Mucosa of gallbladder (tissue), 1 donor: ENCODE measurements at regions not wholly inside any gene's neighbourhood (a gene's known extent, or its start where the extent isn't known, plus 50 kb on each side); places are given as distances from the start of the nearest gene placed in this dataset.

Experiments
- DNase-seq: peaks from one replicate; pipeline ENCODE4 v3.0.0-alpha.2; 2020; ENCODE audit warnings: low spot score
- donor health status: DM: no; HTN: no; CAD: no.

- no peak for DNase-seq
Measured at GRCh38 chr12:39240587-39240986, 202.3 kb downstream of the KIF21A start.

DNA sequence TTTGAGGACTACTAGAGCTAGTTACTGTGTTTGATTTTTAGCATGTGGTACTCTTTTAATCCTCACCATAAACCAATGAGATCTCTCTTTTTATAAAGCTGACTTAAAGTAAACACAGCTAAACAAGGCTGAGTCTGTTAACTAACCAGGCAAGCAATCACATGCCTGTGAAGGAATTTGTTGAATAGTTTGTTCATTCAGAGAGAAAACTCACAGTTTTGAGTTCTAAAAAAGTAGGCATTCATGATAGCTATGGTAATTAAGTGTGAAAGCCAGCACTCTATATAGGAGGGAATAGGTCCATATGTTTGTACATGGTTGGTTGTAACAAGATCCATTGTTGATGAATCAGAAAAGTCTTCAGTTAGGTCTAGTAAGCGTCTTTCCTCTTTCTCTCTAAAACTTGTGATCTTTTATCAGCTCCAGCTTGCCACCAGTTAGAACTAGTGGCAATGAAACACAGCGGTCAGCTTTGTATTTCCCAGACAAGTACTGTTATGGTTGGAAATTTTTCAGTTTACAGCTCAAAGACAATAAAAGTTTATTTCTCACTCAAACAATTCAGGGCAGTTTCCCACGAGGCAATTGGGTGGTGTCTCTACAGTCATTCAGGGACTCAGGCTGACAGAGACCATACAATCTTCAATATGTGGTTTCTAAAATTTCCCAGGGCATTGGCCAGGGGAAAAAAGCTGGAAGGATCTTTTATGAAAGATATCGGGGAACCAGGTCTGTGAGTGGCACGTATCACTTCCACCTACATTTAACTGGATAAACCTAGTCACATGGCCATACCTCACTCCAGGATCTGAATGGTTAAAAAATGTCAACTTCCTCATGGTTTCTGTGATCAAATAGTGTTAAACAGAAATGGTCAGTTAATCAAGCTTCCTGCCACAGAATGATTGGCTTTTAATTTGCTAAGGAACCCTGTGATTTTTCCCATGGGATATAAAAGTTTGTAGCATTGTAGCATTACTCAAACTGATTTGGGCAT lies 203.1 kb downstream of the KIF21A start:
- DNase-seq = no peak

DNA sequence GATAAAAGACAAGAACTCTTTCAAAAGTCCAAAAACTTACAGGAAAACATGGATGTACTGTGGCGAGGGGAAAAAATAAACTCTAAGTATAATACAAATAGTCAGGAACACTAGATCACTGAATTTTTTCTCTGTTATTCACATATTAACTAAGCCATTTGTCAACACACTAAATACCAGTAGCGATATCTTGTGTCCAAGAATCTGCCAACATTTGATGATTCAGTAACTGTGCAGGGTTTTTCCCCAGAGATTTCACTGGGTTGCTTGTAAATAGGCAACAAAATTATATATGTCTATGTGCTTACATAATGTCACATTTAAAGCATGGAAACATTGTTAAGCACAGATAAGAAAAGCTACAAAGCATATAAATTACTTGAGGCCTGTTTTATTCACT lies 205.9 kb downstream of the KIF21A start:
- no peak for DNase-seq

- DNase-seq = no peak
Measured at GRCh38 chr12:39235990-39236767, 206.7 kb downstream of the KIF21A start.

GRCh38 chr12:39230086-39230485 lies 212.8 kb downstream of the KIF21A start:
- DNase-seq = no peak

DNA sequence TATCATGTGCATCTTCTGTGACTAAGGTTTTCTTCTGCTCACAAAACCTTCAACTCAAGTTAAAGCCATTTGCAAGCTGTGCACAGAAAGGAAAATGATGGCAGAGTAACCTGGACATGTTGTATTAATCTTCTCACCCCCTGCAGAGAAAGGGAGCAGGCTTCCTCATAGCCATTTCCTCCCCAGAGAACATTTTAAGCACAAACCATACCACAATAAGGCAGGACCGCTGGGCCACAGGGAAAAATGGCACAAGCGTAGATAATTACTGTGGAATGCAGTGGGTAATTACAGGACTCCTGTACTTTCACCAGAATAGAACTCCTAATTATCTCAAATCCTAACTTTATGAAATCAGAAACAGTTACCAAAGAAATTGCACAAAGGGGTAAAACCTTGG lies 215.7 kb downstream of the KIF21A start:
- DNase-seq = no peak

DNA sequence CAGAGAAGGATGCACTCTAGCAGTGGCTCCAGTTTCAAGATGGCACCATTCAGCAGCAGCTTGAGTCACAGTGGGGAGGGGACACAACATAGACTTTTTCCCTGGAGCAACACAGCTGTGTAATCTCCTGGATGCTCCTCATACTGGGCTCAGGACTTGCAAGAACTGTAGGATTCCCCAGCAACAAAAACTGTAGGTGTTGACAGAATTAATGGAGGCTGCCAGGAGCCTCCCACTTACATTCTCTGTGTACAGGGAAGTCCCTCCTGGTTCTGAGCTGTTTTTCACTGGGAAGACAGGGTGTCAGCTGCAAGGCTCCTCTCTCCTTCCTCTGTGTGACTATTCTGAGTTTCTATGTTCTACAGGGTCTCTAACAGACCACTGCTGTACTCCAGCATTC lies 217.9 kb downstream of the KIF21A start:
- DNase-seq = no peak

DNA sequence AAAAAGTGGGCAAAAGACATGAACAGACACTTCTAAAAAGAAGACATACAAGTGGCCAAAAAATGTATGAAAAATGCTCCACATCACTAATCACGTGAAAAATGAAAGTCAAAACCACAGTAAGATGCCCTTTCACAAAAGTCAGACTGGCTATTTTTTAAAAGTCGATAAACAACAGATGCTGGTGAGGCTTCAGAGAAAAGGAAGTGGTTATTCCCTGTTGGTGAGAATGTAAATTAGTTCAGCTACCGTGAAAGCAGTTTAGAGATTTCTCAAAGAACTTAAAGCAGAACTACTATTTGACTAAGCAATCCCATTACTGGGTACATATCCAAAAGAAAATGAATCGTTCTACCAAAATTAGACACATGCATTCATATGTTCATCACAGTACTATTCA lies 237.0 kb downstream of the KIF21A start:
- DNase-seq = no peak

GRCh38 chr12:39199351-39199750 lies 243.6 kb downstream of the KIF21A start:
- no peak for DNase-seq

DNA sequence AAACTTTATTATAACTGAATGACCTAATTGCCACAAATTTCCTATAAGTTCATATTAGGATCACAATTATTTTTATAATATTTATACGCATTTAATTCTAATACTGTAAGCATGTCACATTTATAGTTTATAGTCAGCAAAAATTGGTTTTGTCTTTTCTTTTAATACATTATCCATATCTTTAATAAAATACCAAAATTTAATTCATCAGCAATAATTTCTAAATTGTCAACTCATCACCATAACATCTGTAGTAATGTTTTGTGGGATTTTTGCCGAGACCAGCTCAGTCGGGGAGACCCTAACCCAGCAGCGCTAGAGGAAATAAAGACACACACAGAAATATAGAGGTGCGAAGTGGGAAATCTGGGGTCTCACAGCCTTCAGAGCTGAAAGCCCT lies 254.2 kb downstream of the KIF21A start:
- no peak for DNase-seq

DNA sequence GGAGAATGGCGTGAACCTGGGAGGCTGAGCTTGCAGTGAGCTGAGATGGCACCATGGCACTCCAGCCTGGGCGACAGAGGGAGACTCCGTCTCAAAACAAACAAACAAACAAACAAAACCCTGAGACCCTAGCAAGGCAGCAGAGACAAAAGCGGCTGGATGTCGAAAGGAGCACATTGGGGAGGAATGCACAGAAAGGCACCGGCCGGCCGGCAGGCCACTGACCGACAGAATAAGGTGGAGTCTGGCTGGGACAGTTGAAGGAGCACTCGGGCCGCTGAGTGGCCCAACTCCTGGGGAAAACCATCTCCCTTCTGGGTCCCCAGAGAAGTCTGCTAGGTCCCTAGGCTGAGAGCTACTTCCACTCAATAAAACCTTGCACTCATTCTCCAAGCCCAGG lies 256.2 kb downstream of the KIF21A start:
- no peak for DNase-seq

GRCh38 chr12:39178837-39179236 lies 264.1 kb downstream of the KIF21A start:
- no peak for DNase-seq

- no peak for DNase-seq
Measured at GRCh38 chr12:39176356-39176755, 266.6 kb downstream of the KIF21A start.

DNA sequence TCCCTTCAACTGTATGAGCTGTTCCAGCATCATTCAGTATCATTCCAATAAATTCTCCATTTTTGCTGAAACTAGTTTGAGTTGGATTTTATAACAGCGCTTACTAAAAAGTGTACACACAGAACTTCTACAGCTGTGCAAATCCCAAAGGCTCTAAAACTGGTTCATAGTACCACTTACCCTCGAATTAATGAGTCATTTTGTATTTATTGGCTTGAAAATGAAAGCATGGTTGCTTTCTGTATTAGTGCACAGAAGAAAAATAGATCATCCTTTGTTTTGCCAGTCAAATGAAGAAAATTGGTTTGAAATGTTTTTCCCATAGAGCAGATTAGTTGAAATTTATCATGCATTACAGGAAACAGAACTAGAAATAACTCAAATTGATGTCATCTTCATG lies 268.3 kb upstream of the CPNE8 start:
- no peak for DNase-seq

DNA sequence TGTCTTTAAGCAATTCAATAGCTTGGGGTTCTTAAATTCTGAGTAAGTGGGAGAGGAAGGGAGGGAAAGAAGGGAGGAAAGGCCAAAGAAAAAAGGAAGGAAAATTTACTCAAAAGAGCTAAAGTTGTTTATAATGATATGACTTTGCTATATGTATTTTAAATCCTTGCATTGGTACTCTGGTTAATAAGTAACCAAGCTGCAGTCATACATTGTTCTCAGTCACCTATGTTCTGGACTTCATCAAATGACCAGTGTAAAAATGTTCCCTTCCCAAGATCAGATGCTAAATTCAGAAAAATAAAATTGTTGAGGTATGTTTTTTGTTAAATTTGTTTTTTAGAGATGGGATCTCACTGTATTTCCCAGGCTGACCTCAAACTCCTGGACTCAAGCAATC lies 259.9 kb upstream of the CPNE8 start:
- no peak for DNase-seq

GRCh38 chr12:39161465-39162085 lies 256.2 kb upstream of the CPNE8 start:
- DNase-seq = no peak

DNA sequence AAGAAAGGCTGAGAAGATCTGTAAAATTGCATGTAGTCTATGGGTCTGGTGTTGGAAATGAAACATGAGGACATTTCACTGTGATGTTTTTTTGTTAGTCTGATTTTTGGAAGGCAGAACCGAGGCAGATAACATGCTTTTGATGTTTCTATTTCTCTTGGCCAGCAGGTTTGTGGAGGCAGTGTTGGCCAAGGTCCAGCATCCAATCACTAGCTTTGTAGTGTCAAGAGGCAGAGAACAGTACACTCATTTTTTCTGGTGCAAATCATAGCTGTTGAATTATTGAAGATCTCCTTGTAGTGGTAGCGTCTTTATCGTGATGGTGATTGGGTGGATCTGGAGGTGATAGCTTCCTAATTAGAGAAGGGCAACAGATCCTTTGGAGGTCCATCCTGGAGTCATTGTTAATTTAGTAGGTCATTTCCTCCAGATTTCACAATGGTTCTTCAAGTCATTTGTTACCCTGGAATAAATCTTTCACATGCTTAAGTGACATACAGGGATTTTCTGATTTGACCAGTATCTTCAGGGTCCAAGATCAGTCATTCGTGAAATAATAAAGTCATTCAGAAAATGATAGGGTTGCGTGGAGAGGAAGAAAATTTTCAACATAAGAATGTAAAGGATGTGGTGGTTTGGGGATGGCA lies 252.4 kb upstream of the CPNE8 start:
- DNase-seq = no peak

GRCh38 chr12:39145175-39145999 lies 240.0 kb upstream of the CPNE8 start:
- peak; percentile 14 for DNase-seq

DNA sequence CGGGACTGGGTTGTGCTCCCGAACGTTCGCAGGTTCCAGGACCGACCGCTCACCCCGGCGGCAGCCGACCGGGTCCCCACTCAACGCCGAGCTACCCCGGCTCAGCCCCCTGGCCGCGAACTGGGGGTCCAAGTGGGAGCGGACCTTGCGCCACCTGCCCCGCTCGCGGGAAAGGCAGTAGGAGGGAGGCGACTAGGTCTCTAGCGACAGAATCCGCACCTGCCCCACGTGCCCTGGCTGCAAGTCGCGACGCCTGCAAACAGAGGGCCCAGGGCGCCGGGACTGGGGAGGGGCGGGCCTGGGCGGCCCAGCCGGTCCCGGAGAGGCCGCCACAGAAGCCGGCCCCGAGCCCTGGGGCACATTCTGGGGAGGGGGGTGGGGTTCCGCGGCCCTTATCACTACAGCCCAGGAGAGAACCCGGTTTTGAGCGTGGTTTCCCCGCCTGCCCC lies 239.2 kb upstream of the CPNE8 start:
- DNase-seq = no peak

- no peak for DNase-seq
Measured at GRCh38 chr12:39138268-39138667, 232.9 kb upstream of the CPNE8 start.

GRCh38 chr12:39127401-39127800 lies 222.0 kb upstream of the CPNE8 start:
- DNase-seq = no peak
